ENCODE measurements at regions not wholly inside any gene's neighbourhood (a gene's known extent, or its start where the extent isn't known, plus 50 kb on each side); places are given as distances from the start of the nearest gene placed in this dataset.
"Not testable (repeated sequence)": the region's sequence is repeated elsewhere in the genome, so short reads cannot be mapped to it uniquely, and the experiment has no call there.

- no peak for DNase-seq
Observed at GRCh38 chr12:131251336-131252101, 297.8 kb downstream of the ADGRD1 start.

GRCh38 chr12:131253376-131254026 lies 299.8 kb downstream of the ADGRD1 start:
- DNase-seq, result no peak

- DNase-seq, result no peak
Observed at GRCh38 chr12:131254374-131254773, 300.7 kb downstream of the ADGRD1 start.

GRCh38 chr12:131258398-131258797 lies 304.7 kb downstream of the ADGRD1 start:
- DNase-seq, result no peak

- DNase-seq, result no peak
Observed at GRCh38 chr12:131260251-131260905, 306.7 kb downstream of the ADGRD1 start.

GRCh38 chr12:131260954-131261353 lies 307.2 kb downstream of the ADGRD1 start:
- DNase-seq, result no peak

- DNase-seq, result no peak
Observed at GRCh38 chr12:131261906-131262305, 308.2 kb downstream of the ADGRD1 start.

- no peak for DNase-seq
Observed at GRCh38 chr12:131263626-131264025, 309.9 kb downstream of the ADGRD1 start.

- DNase-seq, result no peak
Observed at GRCh38 chr12:131264635-131265034, 310.9 kb downstream of the ADGRD1 start.

GRCh38 chr12:131266591-131267467 lies 313.1 kb downstream of the ADGRD1 start:
- no peak for DNase-seq

GRCh38 chr12:131267576-131267975 lies 313.9 kb downstream of the ADGRD1 start:
- DNase-seq, result no peak

- not testable (repeated sequence) for DNase-seq
Observed at GRCh38 chr12:131268123-131268522, 314.4 kb downstream of the ADGRD1 start.

GRCh38 chr12:131268571-131268970 lies 314.9 kb downstream of the ADGRD1 start:
- DNase-seq, result not testable (repeated sequence)

GRCh38 chr12:131269551-131269950 lies 315.8 kb downstream of the ADGRD1 start:
- no peak for DNase-seq

- DNase-seq, result not testable (repeated sequence)
Observed at GRCh38 chr12:131269977-131270376, 316.3 kb downstream of the ADGRD1 start.

- no peak for DNase-seq
Observed at GRCh38 chr12:131271724-131272123, 318.0 kb downstream of the ADGRD1 start.

- not testable (repeated sequence) for DNase-seq
Observed at GRCh38 chr12:131272283-131272814, 318.6 kb downstream of the ADGRD1 start.

- DNase-seq, result no peak
Observed at GRCh38 chr12:131273291-131273845, 319.7 kb downstream of the ADGRD1 start.

- DNase-seq, result no peak
Observed at GRCh38 chr12:131274061-131274460, 320.4 kb downstream of the ADGRD1 start.

- DNase-seq, result no peak
Observed at GRCh38 chr12:131274906-131275305, 321.2 kb downstream of the ADGRD1 start.

GRCh38 chr12:131275824-131276223 lies 322.1 kb downstream of the ADGRD1 start:
- DNase-seq, result no peak

- no peak for DNase-seq
Observed at GRCh38 chr12:131276501-131277185, 322.9 kb downstream of the ADGRD1 start.

All from hippocampal formation (tissue), 2 donors.